ENCODE measurements at regions not wholly inside any gene's neighbourhood (a gene's known extent, or its start where the extent isn't known, plus 50 kb on each side); places are given as distances from the start of the nearest gene placed in this dataset.

- DNase-seq, result no peak
Observed at GRCh38 chr4:189302719-189303118, 638.0 kb upstream of the FRG1 start.

- DNase-seq, result no peak
Observed at GRCh38 chr4:189304167-189304566, 636.5 kb upstream of the FRG1 start.

- no peak for DNase-seq
Observed at GRCh38 chr4:189304809-189305208, 635.9 kb upstream of the FRG1 start.

- DNase-seq, result no peak
Observed at GRCh38 chr4:189305500-189305899, 635.2 kb upstream of the FRG1 start.

GRCh38 chr4:189311251-189311650, 629.4 kb upstream of the FRG1 start:
- no peak for DNase-seq

- DNase-seq, result no peak
Observed at GRCh38 chr4:189313064-189313463, 627.6 kb upstream of the FRG1 start.

- no peak for DNase-seq
Observed at GRCh38 chr4:189313861-189314513, 626.7 kb upstream of the FRG1 start.

- no peak for DNase-seq
Observed at GRCh38 chr4:189322426-189322825, 618.2 kb upstream of the FRG1 start.

GRCh38 chr4:189341881-189342280, 598.8 kb upstream of the FRG1 start:
- no peak for DNase-seq

- DNase-seq, result no peak
Observed at GRCh38 chr4:189355590-189355989, 585.1 kb upstream of the FRG1 start.

- no peak for DNase-seq
Observed at GRCh38 chr4:189362364-189362763, 578.3 kb upstream of the FRG1 start.

GRCh38 chr4:189364032-189364449, 576.6 kb upstream of the FRG1 start:
- no peak for DNase-seq

- DNase-seq, result no peak
Observed at GRCh38 chr4:189365451-189365850, 575.2 kb upstream of the FRG1 start.

GRCh38 chr4:189367832-189368231, 572.8 kb upstream of the FRG1 start:
- DNase-seq, result no peak

GRCh38 chr4:189374176-189374575, 566.5 kb upstream of the FRG1 start:
- no peak for DNase-seq

GRCh38 chr4:189376901-189377300, 563.8 kb upstream of the FRG1 start:
- no peak for DNase-seq

GRCh38 chr4:189377569-189377968, 563.1 kb upstream of the FRG1 start:
- DNase-seq, result no peak

GRCh38 chr4:189385098-189385497, 555.6 kb upstream of the FRG1 start:
- DNase-seq, result no peak

GRCh38 chr4:189385579-189385978, 555.1 kb upstream of the FRG1 start:
- DNase-seq, result no peak

- no peak for DNase-seq
Observed at GRCh38 chr4:189396435-189396834, 544.2 kb upstream of the FRG1 start.

GRCh38 chr4:189404271-189404670, 536.4 kb upstream of the FRG1 start:
- DNase-seq, result no peak

- no peak for DNase-seq
Observed at GRCh38 chr4:189409158-189409557, 531.5 kb upstream of the FRG1 start.

GRCh38 chr4:189414021-189414420, 526.7 kb upstream of the FRG1 start:
- no peak for DNase-seq

GRCh38 chr4:189420572-189420971, 520.1 kb upstream of the FRG1 start:
- no peak for DNase-seq

GRCh38 chr4:189436207-189436606, 504.5 kb upstream of the FRG1 start:
- DNase-seq, result no peak
